ENCODE measurements at regions not wholly inside any gene's neighbourhood (a gene's known extent, or its start where the extent isn't known, plus 50 kb on each side); places are given as distances from the start of the nearest gene placed in this dataset.

- no peak for TF ChIP-seq NR1H2 (CRISPR knock-in tag; IDR thresholded peaks at IDR 0.05)
- no peak for TF ChIP-seq TEAD1 (CRISPR knock-in tag; IDR thresholded peaks at IDR 0.05)
- TF ChIP-seq MLX (CRISPR knock-in tag; IDR thresholded peaks at IDR 0.05): no peak
These were observed 608.3 kb upstream of the ZP4 start for GRCh38 chr1:238499021-238499420.
